GM10248 (cell line): ENCODE measurements at regions not wholly inside any gene's neighbourhood (a gene's known extent, or its start where the extent isn't known, plus 50 kb on each side); places are given as distances from the start of the nearest gene placed in this dataset.
"Not testable (repeated sequence)": the region's sequence is repeated elsewhere in the genome, so short reads cannot be mapped to it uniquely, and the experiment has no call there.

Source experiments
- CTCF ChIA-PET: fragments of 300-600 bp; sonication (Branson Sonifier 250); formaldehyde crosslinking; extraction: SDS; loops from one replicate; lab custom pipeline; 2021; ENCODE audit warnings: antibody characterized with exemption; lab: Yijun Ruan, JAX
- POLR2A ChIA-PET: fragments of 350-650 bp; sonication (Branson Sonifier 250); formaldehyde crosslinking; extraction: SDS; loops from one replicate; lab custom pipeline; 2020; ENCODE audit warnings: antibody characterized with exemption; lab: Yijun Ruan, JAX
- DNase-seq: peaks from one replicate; pipeline ENCODE4 v3.0.0; 2012; ENCODE audit errors: extremely low spot score
- TF ChIP-seq, protein P1 (sequence below): IDR thresholded peaks from 2 replicates; pipeline ENCODE4 v1.5.1; 2012; ENCODE audit warnings: mild to moderate bottlenecking, low read depth; ENCODE audit errors: extremely low read depth, missing control alignments, control extremely low read depth

DNA sequence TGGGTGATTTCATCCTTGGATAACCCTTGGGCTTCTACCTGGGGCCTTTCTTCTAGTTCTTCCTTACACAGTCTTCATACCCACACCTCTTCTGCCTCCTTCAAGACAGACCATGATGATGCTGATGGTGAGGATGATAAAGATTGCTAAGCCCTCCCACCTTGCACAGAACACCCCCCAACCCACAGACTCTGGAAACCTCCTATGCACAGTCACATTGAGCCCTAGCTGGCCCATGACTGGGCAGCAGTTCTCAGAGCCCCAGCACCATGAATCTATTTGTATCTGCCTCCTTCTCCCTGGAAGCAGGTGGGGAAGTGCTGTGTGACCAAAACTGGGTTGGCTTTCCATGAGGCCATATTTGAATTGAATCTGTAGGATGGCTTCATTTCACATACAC, 99.8 kb downstream of the EN1 start:
- TF ChIP-seq, protein P1, sequence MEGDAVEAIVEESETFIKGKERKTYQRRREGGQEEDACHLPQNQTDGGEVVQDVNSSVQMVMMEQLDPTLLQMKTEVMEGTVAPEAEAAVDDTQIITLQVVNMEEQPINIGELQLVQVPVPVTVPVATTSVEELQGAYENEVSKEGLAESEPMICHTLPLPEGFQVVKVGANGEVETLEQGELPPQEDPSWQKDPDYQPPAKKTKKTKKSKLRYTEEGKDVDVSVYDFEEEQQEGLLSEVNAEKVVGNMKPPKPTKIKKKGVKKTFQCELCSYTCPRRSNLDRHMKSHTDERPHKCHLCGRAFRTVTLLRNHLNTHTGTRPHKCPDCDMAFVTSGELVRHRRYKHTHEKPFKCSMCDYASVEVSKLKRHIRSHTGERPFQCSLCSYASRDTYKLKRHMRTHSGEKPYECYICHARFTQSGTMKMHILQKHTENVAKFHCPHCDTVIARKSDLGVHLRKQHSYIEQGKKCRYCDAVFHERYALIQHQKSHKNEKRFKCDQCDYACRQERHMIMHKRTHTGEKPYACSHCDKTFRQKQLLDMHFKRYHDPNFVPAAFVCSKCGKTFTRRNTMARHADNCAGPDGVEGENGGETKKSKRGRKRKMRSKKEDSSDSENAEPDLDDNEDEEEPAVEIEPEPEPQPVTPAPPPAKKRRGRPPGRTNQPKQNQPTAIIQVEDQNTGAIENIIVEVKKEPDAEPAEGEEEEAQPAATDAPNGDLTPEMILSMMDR, result no peak
- ChIA-PET CTCF (no interaction called here), POLR2A (no interaction called here)
- DNase-seq, result no peak

DNA sequence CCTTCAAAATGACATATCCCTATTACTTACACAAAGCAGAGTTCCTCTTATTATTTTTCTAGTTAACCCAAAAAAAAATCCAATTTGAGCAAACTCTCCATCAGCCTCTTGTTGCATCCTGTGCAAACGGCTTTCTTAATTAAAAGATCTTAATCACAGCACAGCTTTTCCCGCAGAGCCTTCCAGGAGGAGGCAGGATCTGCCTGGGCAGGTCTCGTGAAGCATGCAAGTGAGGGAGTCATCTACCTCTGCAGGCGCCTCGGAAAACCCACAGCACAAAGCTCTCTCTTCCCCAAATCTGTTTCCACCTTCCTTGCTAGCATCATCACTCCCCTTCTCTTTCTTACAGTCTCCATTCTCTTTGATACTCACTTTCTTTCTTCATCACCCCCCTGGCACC, 100.4 kb downstream of the EN1 start:
- CTCF ChIA-PET, result no interaction called here
- TF ChIP-seq, protein P1, result no peak
- no peak for DNase-seq
- POLR2A ChIA-PET, result no interaction called here

DNA sequence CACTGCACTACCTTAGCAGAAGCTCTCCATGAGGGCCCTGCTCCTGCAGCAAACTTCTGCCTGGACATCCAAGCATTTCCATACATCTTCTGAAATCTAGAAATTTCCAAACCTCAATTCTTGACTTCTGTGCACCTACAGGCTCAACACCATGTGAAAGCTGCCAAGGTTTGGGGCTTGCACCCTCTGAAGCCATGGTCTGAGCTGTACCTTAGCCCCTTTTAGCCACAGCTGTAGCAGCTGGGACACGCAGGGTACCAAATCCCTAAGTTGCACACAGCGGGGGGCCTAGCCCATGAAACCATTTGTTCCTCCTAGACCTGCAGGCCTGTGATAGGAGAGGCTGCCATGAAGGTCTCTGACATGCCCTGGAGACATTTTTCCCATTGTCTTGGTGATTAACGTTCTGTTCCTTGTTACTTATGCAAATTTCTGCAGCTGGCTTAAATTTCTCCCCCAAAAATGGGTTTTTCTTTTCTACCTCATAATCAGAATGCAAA, 102.7 kb downstream of the EN1 start:
- DNase-seq, POLR2A ChIA-PET: not testable (repeated sequence)
- CTCF ChIA-PET, result interaction anchor here (1.0 to 1.2 kb wide), 2 partner anchors 11 to 17 kb away, joined by 3 read pairs; no protein-coding TSS in a partner anchor

DNA sequence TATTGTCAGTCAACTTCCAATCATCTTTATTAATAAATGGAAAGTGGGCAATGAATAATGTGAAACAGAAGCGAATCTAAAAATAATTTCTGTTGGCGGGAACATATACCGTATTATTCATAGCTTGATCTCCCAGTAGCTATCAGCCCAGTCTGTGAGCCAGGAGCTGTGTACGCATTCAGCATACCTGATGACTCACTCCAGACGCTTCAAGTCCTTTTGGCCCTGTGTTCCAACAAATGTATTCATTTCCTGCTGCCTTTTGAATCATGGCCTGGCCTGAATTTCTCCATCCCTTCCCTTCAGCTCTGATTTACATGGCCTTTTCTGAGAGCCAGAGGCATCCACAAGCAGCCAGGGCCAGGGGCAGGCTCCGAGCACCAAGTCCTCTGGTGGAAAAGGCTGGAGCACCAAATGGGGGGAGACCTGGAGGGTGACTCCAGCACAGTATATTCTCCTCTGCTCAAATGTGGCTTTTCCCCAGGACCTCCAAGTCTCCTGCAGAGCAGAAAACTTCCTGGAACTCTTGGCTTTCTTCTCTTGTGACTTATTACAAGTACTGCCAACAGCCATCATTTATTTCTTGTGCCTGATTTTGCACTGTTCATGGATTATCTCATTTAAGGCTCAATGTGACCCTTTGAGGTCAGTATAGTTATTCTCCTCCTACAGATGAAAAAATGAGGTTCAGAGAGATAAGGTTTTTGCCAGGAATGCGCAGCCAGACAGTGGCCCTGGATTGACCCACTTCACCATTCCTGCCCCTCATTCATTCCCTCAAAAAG, 108.7 kb downstream of the EN1 start:
- CTCF ChIA-PET, result no interaction called here
- TF ChIP-seq, protein P1, result no peak
- no peak for DNase-seq
- POLR2A ChIA-PET, result no interaction called here

DNA sequence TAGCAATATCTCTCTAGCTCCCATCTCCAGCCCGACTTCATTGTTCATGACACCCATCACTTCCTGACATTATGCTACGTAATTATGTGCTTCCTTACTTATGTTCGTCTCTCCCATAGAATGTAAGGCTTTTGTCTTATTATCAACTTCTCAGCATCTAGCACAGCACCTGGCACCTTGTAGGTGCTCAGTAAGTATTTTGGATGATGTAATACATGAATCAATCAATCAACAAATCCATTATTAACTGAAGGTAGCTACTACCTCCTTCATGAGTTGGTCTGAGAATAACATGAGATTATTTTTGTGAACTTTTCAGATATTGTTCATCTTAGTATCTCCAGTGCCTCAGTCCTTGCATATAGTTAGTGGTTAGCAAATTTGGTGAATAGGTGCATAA, 109.3 kb downstream of the EN1 start:
- ChIA-PET POLR2A (no interaction called here), CTCF (no interaction called here)
- no peak for DNase-seq
- TF ChIP-seq, protein P1, result no peak

DNA sequence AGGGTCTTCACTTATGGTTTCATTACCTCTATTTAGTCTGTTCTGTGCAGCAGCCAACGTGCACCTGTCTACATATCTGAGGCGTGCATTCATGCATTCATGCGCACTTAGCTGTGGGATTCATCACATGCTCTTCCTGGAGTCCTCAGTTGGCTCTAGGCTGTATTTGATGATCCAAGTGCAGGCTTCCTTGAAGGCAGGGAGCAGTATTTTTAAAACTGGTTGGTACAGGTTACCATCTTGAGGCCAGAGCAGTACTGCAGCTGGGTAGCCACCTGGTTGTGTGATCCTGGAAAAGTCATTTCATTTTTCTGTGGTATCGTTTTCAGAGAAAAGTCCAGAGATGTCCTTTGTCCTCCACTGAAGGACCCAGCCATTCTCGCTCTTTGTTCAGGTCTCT, 109.8 kb downstream of the EN1 start:
- CTCF ChIA-PET, result no interaction called here
- DNase-seq, result no peak
- POLR2A ChIA-PET, result no interaction called here
- TF ChIP-seq, protein P1, result no peak

DNA sequence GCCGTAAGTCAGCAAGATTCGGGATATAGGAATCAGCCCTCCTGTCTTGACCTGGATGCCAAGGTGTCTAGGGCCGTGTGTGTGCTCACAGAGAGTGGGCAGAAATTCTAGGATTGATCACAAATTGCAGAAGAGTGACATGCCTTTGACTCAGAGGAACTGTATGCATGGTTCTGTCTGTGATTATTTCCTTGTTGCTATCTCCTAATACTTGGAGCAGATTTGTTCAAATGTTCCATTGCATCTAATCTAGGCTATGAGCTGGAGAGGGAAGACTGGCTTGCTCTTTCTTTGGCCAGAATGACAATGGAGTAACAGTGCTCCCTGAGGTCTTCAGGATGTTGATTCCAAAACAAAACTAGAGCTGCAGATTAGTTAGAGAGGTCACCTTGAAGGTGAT, 115.0 kb downstream of the EN1 start:
- POLR2A ChIA-PET, result no interaction called here
- CTCF ChIA-PET, result no interaction called here
- TF ChIP-seq, protein P1, result no peak
- DNase-seq, result no peak
